B cell (primary cell): ENCODE measurements at regions not wholly inside any gene's neighbourhood (a gene's known extent, or its start where the extent isn't known, plus 50 kb on each side); places are given as distances from the start of the nearest gene placed in this dataset.

Source experiments
- ATAC-seq: fragments of 200-7000 bp; cut with Tn5 transposase; one replicate; pipeline ENCODE4 v1.10.0; 2021; ENCODE audit warnings: low read depth, mild to moderate bottlenecking, moderate number of reproducible peaks, moderate library complexity
- CTCF ChIA-PET: fragments of 350-600 bp; sonication (Branson Sonifier 250); formaldehyde crosslinking; loops from one replicate; lab custom pipeline; 2021; ENCODE audit warnings: antibody characterized with exemption, inconsistent platforms; lab: Charles Lee
- POLR2A ChIA-PET: fragments of 350-600 bp; sonication (Branson Sonifier 250); formaldehyde crosslinking; loops from one replicate; lab custom pipeline; 2021; ENCODE audit warnings: antibody characterized with exemption; lab: Charles Lee
- DNase-seq: peaks from one replicate; pipeline ENCODE4 v3.0.0; 2013
- H2AFZ ChIP-seq: 2 replicates; pipeline ENCODE4 v1.6.1; 2012; ENCODE audit warnings: mild to moderate bottlenecking, low read depth, low read length; ENCODE audit not compliant: insufficient read depth, poor library complexity, severe bottlenecking
- H3K27ac ChIP-seq, 2 donors: 1 replicate in 1 of 2; 2 replicates in 1 of 2; pipeline ENCODE4 v1.5.1; 2012 to 2013; ENCODE audit warnings: low read length in 2 of 2, mild to moderate bottlenecking in 2 of 2, moderate library complexity in 1 of 2
- H3K27me3 ChIP-seq, 4 experiments: fragments of 200-600 bp in 1 of 4; sonication (generic) in 1 of 4; replicated peaks in 1 of 4; 1 replicate in 2 of 4; 2 replicates in 2 of 4; pipeline versions ENCODE4 v1.6.1 to v1.7.0; 2013 to 2016; ENCODE audit warnings: low read length in 3 of 4, mild to moderate bottlenecking in 2 of 4, mixed read lengths in 1 of 4, moderate library complexity in 1 of 4; ENCODE audit not compliant: insufficient read depth in 4 of 4, control insufficient read depth in 3 of 4; ENCODE audit errors: control extremely low read depth in 1 of 4
- H3K36me3 ChIP-seq, 2 experiments: replicated peaks in 1 of 2; 1 replicate in 1 of 2; 2 replicates in 1 of 2; pipeline versions ENCODE4 v1.6.1 to v1.7.1; 2013; ENCODE audit warnings: low read length in 1 of 2; ENCODE audit not compliant: insufficient read depth in 2 of 2, control insufficient read depth in 1 of 2; ENCODE audit errors: control extremely low read depth in 1 of 2, extremely low read depth in 1 of 2
- H3K4me1 ChIP-seq, 2 donors: fragments of 200-600 bp in 1 of 2; sonication (generic) in 1 of 2; 1 replicate in 1 of 2; 2 replicates in 1 of 2; pipeline versions ENCODE4 v1.5.1 to v1.6.1; 2013 to 2017; ENCODE audit warnings: low read length in 2 of 2; ENCODE audit not compliant: control insufficient read depth in 2 of 2, insufficient read depth in 2 of 2
- H3K4me2 ChIP-seq: replicated peaks from 2 replicates; pipeline ENCODE3; 2012; ENCODE audit warnings: mild to moderate bottlenecking, low read depth, low read length; ENCODE audit not compliant: poor library complexity, severe bottlenecking
- H3K4me3 ChIP-seq, 5 experiments: fragments of 200-600 bp in 1 of 5; sonication (generic) in 1 of 5; 1 replicate in 3 of 5; 2 replicates in 2 of 5; pipeline versions ENCODE4 v1.5.1 to v1.7.0; 2011 to 2016; ENCODE audit warnings: low read length in 4 of 5, mild to moderate bottlenecking in 4 of 5, low read depth in 2 of 5, control low read depth in 1 of 5, moderate library complexity in 1 of 5; ENCODE audit not compliant: insufficient read depth in 1 of 5; ENCODE audit errors: control extremely low read depth in 1 of 5, extremely low read depth in 1 of 5
- H3K79me2 ChIP-seq: fragments of 200-600 bp; sonication (generic); one replicate; pipeline ENCODE4 v1.6.0; 2016; ENCODE audit warnings: low read length; ENCODE audit not compliant: control insufficient read depth, insufficient read depth
- H3K9ac ChIP-seq: fragments of 200-600 bp; sonication (generic); 2 replicates; pipeline ENCODE4 v1.6.1; 2017; ENCODE audit warnings: mild to moderate bottlenecking, low read length, moderate library complexity
- H3K9me3 ChIP-seq, 3 donors: one replicate each; pipeline versions ENCODE4 v1.6.1 to v1.7.1; 2013; ENCODE audit warnings: low read length in 2 of 3; ENCODE audit not compliant: control insufficient read depth in 2 of 3, insufficient read depth in 1 of 3; ENCODE audit errors: control extremely low read depth in 1 of 3
- H4K20me1 ChIP-seq: 2 replicates; pipeline ENCODE4 v1.6.0; 2012; ENCODE audit warnings: mild to moderate bottlenecking, low read length; ENCODE audit not compliant: insufficient read depth, control insufficient read depth, poor library complexity, severe bottlenecking
- H3K27ac Mint-ChIP-seq: one replicate; pipeline ENCODE4 v1.8.0; 2021; ENCODE audit warnings: mixed read lengths
- H3K27me3 Mint-ChIP-seq: one replicate; pipeline ENCODE4 v1.8.0; 2021; ENCODE audit warnings: mixed read lengths
- H3K4me1 Mint-ChIP-seq: one replicate; pipeline ENCODE4 v1.8.0; 2021; ENCODE audit warnings: mixed read lengths
- H3K4me3 Mint-ChIP-seq: one replicate; pipeline ENCODE4 v1.8.0; 2021; ENCODE audit warnings: mixed read lengths
- H3K9me3 Mint-ChIP-seq: one replicate; pipeline ENCODE4 v1.8.0; 2022; ENCODE audit warnings: mixed read lengths; ENCODE audit not compliant: insufficient read depth
- EZH2 ChIP-seq: IDR thresholded peaks from 2 replicates; pipeline ENCODE4 v1.6.1; 2012; ENCODE audit warnings: borderline replicate concordance, low read depth, mild to moderate bottlenecking, moderate library complexity, low read length; ENCODE audit not compliant: insufficient read depth, poor library complexity, severe bottlenecking
- WGBS: methylation state at CpG from one replicate; pipeline ENCODE4 v1.1.5; 2013; ENCODE audit warnings: missing lambda C conversion rate; ENCODE audit not compliant: insufficient coverage; 5-methylcytosine and 5-hydroxymethylcytosine counted together
- intact Hi-C: fragments of 100-400 bp; cut with micrococcal nuclease; formaldehyde crosslinking; loops from one replicate; pipeline ENCODE4 v1.10.0; 2022
- TF ChIP-seq, protein P1 (sequence below): fragments of 200-600 bp; IDR thresholded peaks from one replicate; pipeline ENCODE4 v1.8.0; 2022; ENCODE audit warnings: antibody characterized with exemption, mild to moderate bottlenecking

DNA sequence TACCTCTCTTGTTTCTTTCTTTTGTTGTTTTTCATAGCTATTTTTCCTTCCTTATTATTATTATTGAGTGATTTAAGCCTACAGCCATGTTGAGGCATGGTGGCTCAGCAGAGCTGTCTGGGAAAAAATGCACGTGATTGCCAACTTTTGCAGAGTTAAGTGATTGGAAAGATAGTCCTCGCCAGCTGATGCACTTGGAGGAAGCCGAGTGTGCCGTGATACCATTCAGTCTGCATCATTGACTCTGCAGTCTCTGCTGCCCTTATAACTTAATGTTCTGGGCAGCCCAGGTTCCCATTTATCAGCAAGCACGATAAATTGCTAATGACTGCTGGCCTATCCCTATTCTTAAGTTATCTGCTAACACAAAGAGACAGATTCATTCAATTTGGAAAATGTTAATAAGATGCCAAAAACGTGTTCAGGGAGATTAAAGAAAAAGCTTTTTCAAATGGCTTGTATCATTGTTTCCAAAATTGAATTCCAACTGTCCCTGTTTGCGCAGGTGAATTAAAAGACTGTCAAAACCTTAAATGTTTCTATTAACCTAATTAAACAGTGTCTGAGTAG, 232.9 kb upstream of the NPY start:
- CTCF ChIA-PET: no interaction called here
- 98% methylated on average over 4 of the region's 7 CpGs for WGBS
- ATAC-seq: no peak

DNA sequence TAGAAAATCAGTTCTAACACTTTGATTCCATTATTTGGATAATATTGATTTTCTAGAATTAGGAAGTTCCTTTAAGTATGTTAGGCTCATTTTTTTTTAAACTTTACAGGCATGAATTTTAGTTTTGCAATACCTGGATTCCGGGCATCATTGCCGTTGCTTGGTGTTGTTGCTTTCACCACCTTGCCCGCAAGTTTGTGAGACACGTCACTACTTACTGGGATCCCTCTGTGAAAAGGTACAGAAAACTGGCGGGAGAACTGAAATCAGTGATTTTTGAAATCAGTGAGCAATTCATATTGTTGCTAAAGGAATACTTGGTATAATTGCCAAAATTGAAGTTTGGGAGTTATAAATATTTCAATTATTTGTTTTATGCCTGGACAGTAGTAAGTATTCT, 232.3 kb upstream of the NPY start:
- Histone ChIP-seq H3K4me2 (no peak overlapping the region), H3K4me3 (no peak overlapping the region), H3K27me3 (no peaks in the 10 kb centered on the region), H2AFZ (no peak overlapping the region), H3K4me1 (no peaks in the 10 kb centered on the region), H3K36me3 (no peaks in the 10 kb centered on the region), H3K9ac (no peak overlapping the region), H3K27ac (no peak overlapping the region), H3K9me3 (no peaks in the 10 kb centered on the region), H3K79me2 (no peaks in the 10 kb centered on the region), H4K20me1 (no peaks in the 10 kb centered on the region)
- CTCF ChIA-PET: no interaction called here
- no peaks in the 10 kb centered on the region for H3K9me3 Mint-ChIP-seq
- H3K27ac Mint-ChIP-seq: no peak overlapping the region
- DNase-seq (no peak), ATAC-seq (no peak)
- POLR2A ChIA-PET: no interaction called here
- H3K4me1 Mint-ChIP-seq: no peaks in the 10 kb centered on the region
- TF ChIP-seq, protein P1, sequence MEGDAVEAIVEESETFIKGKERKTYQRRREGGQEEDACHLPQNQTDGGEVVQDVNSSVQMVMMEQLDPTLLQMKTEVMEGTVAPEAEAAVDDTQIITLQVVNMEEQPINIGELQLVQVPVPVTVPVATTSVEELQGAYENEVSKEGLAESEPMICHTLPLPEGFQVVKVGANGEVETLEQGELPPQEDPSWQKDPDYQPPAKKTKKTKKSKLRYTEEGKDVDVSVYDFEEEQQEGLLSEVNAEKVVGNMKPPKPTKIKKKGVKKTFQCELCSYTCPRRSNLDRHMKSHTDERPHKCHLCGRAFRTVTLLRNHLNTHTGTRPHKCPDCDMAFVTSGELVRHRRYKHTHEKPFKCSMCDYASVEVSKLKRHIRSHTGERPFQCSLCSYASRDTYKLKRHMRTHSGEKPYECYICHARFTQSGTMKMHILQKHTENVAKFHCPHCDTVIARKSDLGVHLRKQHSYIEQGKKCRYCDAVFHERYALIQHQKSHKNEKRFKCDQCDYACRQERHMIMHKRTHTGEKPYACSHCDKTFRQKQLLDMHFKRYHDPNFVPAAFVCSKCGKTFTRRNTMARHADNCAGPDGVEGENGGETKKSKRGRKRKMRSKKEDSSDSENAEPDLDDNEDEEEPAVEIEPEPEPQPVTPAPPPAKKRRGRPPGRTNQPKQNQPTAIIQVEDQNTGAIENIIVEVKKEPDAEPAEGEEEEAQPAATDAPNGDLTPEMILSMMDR: no peak
- TF ChIP-seq EZH2: no peak
- H3K4me3 Mint-ChIP-seq: no peak overlapping the region
- WGBS: 100% methylated on average over 4 of the region's 5 CpGs
- H3K27me3 Mint-ChIP-seq: peaks cover 15% of the 10 kb centered on the region
- intact Hi-C loops: no loop called here

More for the DNA sequence above, 232.9 kb upstream of the NPY start:
- no peak overlapping the region for H3K4me3 Mint-ChIP-seq
- H3K9me3 Mint-ChIP-seq: no peaks in the 10 kb centered on the region
- H3K4me1 ChIP-seq: no peaks in the 10 kb centered on the region
- peaks cover 15% of the 10 kb centered on the region for H3K27me3 Mint-ChIP-seq
- no peaks in the 10 kb centered on the region for H3K79me2 ChIP-seq
- H3K27ac ChIP-seq: no peak overlapping the region
- H3K27me3 ChIP-seq: no peaks in the 10 kb centered on the region
- H3K4me3 ChIP-seq: no peak overlapping the region
- no peaks in the 10 kb centered on the region for H3K4me1 Mint-ChIP-seq
- no peaks in the 10 kb centered on the region for H4K20me1 ChIP-seq
- H3K4me2 ChIP-seq: no peak overlapping the region
- POLR2A ChIA-PET: no interaction called here
- H3K36me3 ChIP-seq: no peaks in the 10 kb centered on the region
- no peak for DNase-seq
- no peaks in the 10 kb centered on the region for H3K9me3 ChIP-seq
- TF ChIP-seq, protein P1: no peak
- no peak for TF ChIP-seq EZH2
- H3K27ac Mint-ChIP-seq: no peak overlapping the region
- intact Hi-C loops: no loop called here
- H3K9ac ChIP-seq: no peak overlapping the region
- H2AFZ ChIP-seq: no peak overlapping the region
